H1 (cell line): ENCODE measurements at regions not wholly inside any gene's neighbourhood (a gene's known extent, or its start where the extent isn't known, plus 50 kb on each side); places are given as distances from the start of the nearest gene placed in this dataset.

Experiments
- CTCF ChIA-PET: fragments of 300-600 bp; sonication (Branson Sonifier 250); formaldehyde crosslinking; loops from one replicate; lab custom pipeline; 2021; ENCODE audit not compliant: partially characterized antibody; lab: Charles Lee
- POLR2A ChIA-PET: fragments of 300-600 bp; sonication (Branson Sonifier 250); formaldehyde crosslinking; loops from one replicate; lab custom pipeline; 2021; ENCODE audit warnings: inconsistent platforms; ENCODE audit not compliant: partially characterized antibody; lab: Charles Lee
- DNase-seq, 2 experiments: peaks; one replicate each; pipeline versions ENCODE4 v3.0.0 to v3.0.0-alpha.2; 2010 to 2022; ENCODE audit warnings: low spot score in 2 of 2, low read depth in 1 of 2, mixed read lengths in 1 of 2
- FAIRE-seq: peaks from 2 replicates; lab custom pipeline; 2011; peaks lifted over from hg19 to GRCh38; lab: Jason Lieb, UNC
- H2AFZ ChIP-seq: 2 replicates; pipeline ENCODE4 v1.8.1; 2012; ENCODE audit warnings: low read length, inconsistent platforms
- H2AK5ac ChIP-seq: 2 replicates; pipeline ENCODE4 v1.6.1; 2013; ENCODE audit warnings: low read depth, low read length
- H2BK120ac ChIP-seq: replicated peaks from 2 replicates; pipeline ENCODE3; 2013; ENCODE audit warnings: low read depth, low read length, inconsistent platforms
- H2BK12ac ChIP-seq: 2 replicates; pipeline ENCODE4 v1.6.1; 2013; ENCODE audit warnings: low read depth, low read length
- H2BK15ac ChIP-seq: 2 replicates; pipeline ENCODE4 v1.6.1; 2013; ENCODE audit warnings: low read length
- H2BK20ac ChIP-seq: 2 replicates; pipeline ENCODE4 v1.6.1; 2013; ENCODE audit warnings: low read length
- H2BK5ac ChIP-seq: 2 replicates; pipeline ENCODE4 v1.6.1; 2013; ENCODE audit warnings: low read depth, low read length
- H3K14ac ChIP-seq: 2 replicates; pipeline ENCODE4 v1.6.1; 2013; ENCODE audit warnings: inconsistent platforms; ENCODE audit not compliant: insufficient read length
- H3K18ac ChIP-seq: 2 replicates; pipeline ENCODE4 v1.6.1; 2013; ENCODE audit warnings: low read length; ENCODE audit errors: extremely low read depth
- H3K23ac ChIP-seq: 2 replicates; pipeline ENCODE4 v1.6.1; 2013; ENCODE audit warnings: inconsistent platforms; ENCODE audit not compliant: insufficient read length
- H3K23me2 ChIP-seq: 2 replicates; pipeline ENCODE4 v1.6.1; 2013; ENCODE audit warnings: low read depth, low read length
- H3K27ac ChIP-seq: 2 replicates; pipeline ENCODE4 v1.6.1; 2011; ENCODE audit warnings: low read depth, low read length, inconsistent platforms
- H3K27me3 ChIP-seq, 4 experiments: replicated peaks in 1 of 4; 1 replicate in 1 of 4; 2 replicates in 3 of 4; pipeline versions ENCODE4 v1.6.1 to v1.8.1; 2011 to 2013; ENCODE audit warnings: low read length in 3 of 4, mild to moderate bottlenecking in 3 of 4, inconsistent platforms in 2 of 4, mixed read lengths in 2 of 4, moderate library complexity in 1 of 4; ENCODE audit not compliant: control insufficient read depth in 3 of 4, insufficient read depth in 3 of 4; ENCODE audit errors: extremely low read depth in 1 of 4
- H3K36me3 ChIP-seq, 4 experiments: 2 replicates each; pipeline versions ENCODE4 v1.6.1 to v1.8.1; 2011 to 2013; ENCODE audit warnings: mild to moderate bottlenecking in 4 of 4, low read length in 3 of 4, moderate library complexity in 2 of 4, control low read depth in 1 of 4, inconsistent platforms in 1 of 4; ENCODE audit not compliant: insufficient read depth in 4 of 4, control insufficient read depth in 2 of 4
- H3K4ac ChIP-seq: replicated peaks from 2 replicates; pipeline ENCODE3; 2013; ENCODE audit warnings: low read length, low read depth, mixed read lengths, inconsistent platforms; ENCODE audit not compliant: insufficient read length
- H3K4me1 ChIP-seq, 4 experiments: replicated peaks in 1 of 4; 1 replicate in 1 of 4; 2 replicates in 3 of 4; pipeline versions ENCODE4 v1.6.1 to v1.8.1; 2011 to 2013; ENCODE audit warnings: low read length in 3 of 4, inconsistent platforms in 2 of 4, mixed read lengths in 1 of 4; ENCODE audit not compliant: insufficient read depth in 4 of 4, control insufficient read depth in 3 of 4
- H3K4me2 ChIP-seq, 2 experiments: 2 replicates each; pipeline versions ENCODE4 v1.6.1 to v1.8.1; 2011 to 2013; ENCODE audit warnings: low read depth in 2 of 2, low read length in 2 of 2, control low read depth in 1 of 2, inconsistent platforms in 1 of 2, mild to moderate bottlenecking in 1 of 2; ENCODE audit not compliant: insufficient read depth in 1 of 2
- H3K4me3 ChIP-seq, 4 experiments: fragments of 200-600, 300-600 bp in 1 of 4; sonication (generic), shearing (Covaris generic), sonication (Bioruptor Twin) in 1 of 4; 2 replicates each; pipeline versions ENCODE4 v1.5.1 to v1.8.1; 2011 to 2016; ENCODE audit warnings: low read length in 4 of 4, low read depth in 3 of 4, control low read depth in 2 of 4, inconsistent platforms in 2 of 4, mild to moderate bottlenecking in 2 of 4, mixed read lengths in 1 of 4, moderate library complexity in 1 of 4; ENCODE audit not compliant: insufficient read depth in 2 of 4; ENCODE audit errors: extremely low read depth in 1 of 4
- H3K56ac ChIP-seq: replicated peaks from 2 replicates; pipeline ENCODE3; 2013; ENCODE audit warnings: low read depth, mild to moderate bottlenecking, mixed read lengths, low read length, inconsistent platforms; ENCODE audit not compliant: insufficient read length
- H3K79me1 ChIP-seq: 2 replicates; pipeline ENCODE4 v1.6.1; 2013; ENCODE audit warnings: low read depth, low read length, control low read depth
- H3K79me2 ChIP-seq, 2 experiments: 2 replicates each; pipeline versions ENCODE4 v1.6.1 to v1.8.1; 2012 to 2013; ENCODE audit warnings: low read length in 2 of 2, mild to moderate bottlenecking in 2 of 2, inconsistent platforms in 1 of 2; ENCODE audit not compliant: insufficient read depth in 2 of 2, control insufficient read depth in 1 of 2
- H3K9ac ChIP-seq, 4 experiments: replicated peaks in 1 of 4; 1 replicate in 1 of 4; 2 replicates in 3 of 4; pipeline versions ENCODE4 v1.6.1 to v1.8.1; 2011 to 2013; ENCODE audit warnings: low read depth in 3 of 4, low read length in 3 of 4, control low read depth in 2 of 4, mild to moderate bottlenecking in 2 of 4, moderate library complexity in 2 of 4, inconsistent platforms in 1 of 4; ENCODE audit errors: extremely low read depth in 1 of 4
- H3K9me3 ChIP-seq, 2 experiments: 2 replicates each; pipeline versions ENCODE4 v1.6.1 to v1.8.1; 2012 to 2013; ENCODE audit warnings: mild to moderate bottlenecking in 2 of 2, moderate library complexity in 2 of 2, control low read depth in 1 of 2, inconsistent platforms in 1 of 2, low read depth in 1 of 2, low read length in 1 of 2, mixed read lengths in 1 of 2; ENCODE audit not compliant: insufficient read depth in 2 of 2
- H4K20me1 ChIP-seq, 2 experiments: replicated peaks in 1 of 2; 2 replicates each; pipeline versions ENCODE3 to v1.8.1; 2011 to 2013; ENCODE audit warnings: inconsistent platforms in 2 of 2, low read length in 2 of 2, mild to moderate bottlenecking in 1 of 2; ENCODE audit not compliant: insufficient read depth in 2 of 2, control insufficient read depth in 1 of 2
- H4K5ac ChIP-seq: 2 replicates; pipeline ENCODE4 v1.6.1; 2013; ENCODE audit warnings: low read length, low read depth, mixed read lengths, inconsistent platforms; ENCODE audit not compliant: insufficient read length
- H4K8ac ChIP-seq: 2 replicates; pipeline ENCODE4 v1.8.0; 2013; ENCODE audit warnings: mild to moderate bottlenecking, moderate library complexity, low read length, inconsistent platforms; ENCODE audit not compliant: insufficient read depth; ENCODE audit errors: extremely low read depth
- H4K91ac ChIP-seq: replicated peaks from 2 replicates; pipeline ENCODE3; 2013; ENCODE audit warnings: low read length, mixed read lengths, inconsistent platforms; ENCODE audit not compliant: insufficient read length
- BACH1 ChIP-seq: IDR thresholded peaks from 2 replicates; pipeline ENCODE4 v1.6.1; 2012; ENCODE audit warnings: low read length, improper control_type of control experiment
- BCL11A ChIP-seq, 2 experiments: IDR thresholded peaks; one replicate each; pipeline ENCODE4 v1.6.1; 2011; ENCODE audit warnings: low read depth in 2 of 2, low read length in 2 of 2, mild to moderate bottlenecking in 2 of 2
- BRCA1 ChIP-seq: IDR thresholded peaks from 2 replicates; pipeline ENCODE4 v1.6.1; 2012; ENCODE audit warnings: low read depth, low read length, improper control_type of control experiment
- EZH2 ChIP-seq: fragments of 200-600 bp; sonication (generic); IDR thresholded peaks from 2 replicates; pipeline ENCODE4 v1.7.1; 2012; ENCODE audit warnings: low read depth, mild to moderate bottlenecking, moderate library complexity, low read length, inconsistent platforms; ENCODE audit not compliant: severe bottlenecking
- GABPA ChIP-seq: IDR thresholded peaks from 2 replicates; pipeline ENCODE4 v1.6.1; 2011; ENCODE audit warnings: mild to moderate bottlenecking, low read length, moderate library complexity, borderline replicate concordance; ENCODE audit not compliant: insufficient read depth
- HDAC6 ChIP-seq: IDR thresholded peaks from one replicate; pipeline ENCODE4 v1.7.1; 2012; ENCODE audit warnings: low read depth, mild to moderate bottlenecking, inconsistent platforms, low read length, moderate library complexity
- JUN ChIP-seq: IDR thresholded peaks from 2 replicates; pipeline ENCODE4 v1.6.1; 2011; ENCODE audit warnings: low read depth, mild to moderate bottlenecking, improper control_type of control experiment, low read length
- KDM4A ChIP-seq: IDR thresholded peaks from one replicate; pipeline ENCODE4 v1.7.1; 2012; ENCODE audit warnings: low read depth, mild to moderate bottlenecking, moderate library complexity, low read length, inconsistent platforms; ENCODE audit not compliant: severe bottlenecking
- RAD21 ChIP-seq, 2 experiments: IDR thresholded peaks in 1 of 2; conservative IDR thresholded peaks in 1 of 2; 2 replicates each; pipeline ENCODE4 v1.6.1; 2011; ENCODE audit warnings: low read depth in 2 of 2, low read length in 2 of 2, improper control_type of control experiment in 1 of 2, inconsistent platforms in 1 of 2, mild to moderate bottlenecking in 1 of 2, moderate library complexity in 1 of 2
- RNF2 ChIP-seq: fragments of 200-900, 300-1000 bp; sonication (generic); IDR thresholded peaks from 2 replicates; pipeline ENCODE4 v1.7.1; 2016; ENCODE audit warnings: borderline replicate concordance, low read depth, mild to moderate bottlenecking, antibody characterized with exemption, low read length; ENCODE audit not compliant: poor library complexity, severe bottlenecking; ENCODE audit errors: missing control alignments
- SAP30 ChIP-seq: fragments of 300-600 bp; sonication (generic); IDR thresholded peaks from 2 replicates; pipeline ENCODE4 v1.7.1; 2012; ENCODE audit warnings: low read length, moderate library complexity, mild to moderate bottlenecking, inconsistent platforms; ENCODE audit not compliant: insufficient read depth, insufficient replicate concordance
- SIX5 ChIP-seq: IDR thresholded peaks from 2 replicates; pipeline ENCODE4 v1.6.1; 2011; ENCODE audit warnings: mild to moderate bottlenecking, low read depth, low read length
- TEAD4 ChIP-seq: IDR thresholded peaks from 2 replicates; pipeline ENCODE4 v1.6.1; 2012; ENCODE audit warnings: low read depth, low read length, inconsistent platforms, mixed read lengths
- WGBS, 2 experiments: shearing (Covaris generic) in 1 of 2; methylation state at CpG; one replicate each; pipeline versions ENCODE4 v1.1.6 to v1.1.7; 2013 to 2015; ENCODE audit warnings: low lambda C conversion rate in 2 of 2, mixed read lengths in 2 of 2, inconsistent platforms in 1 of 2, low coverage in 1 of 2, missing lambda C conversion rate in 1 of 2; ENCODE audit not compliant: insufficient replicate concordance in 2 of 2, insufficient coverage in 1 of 2, insufficient read length in 1 of 2; ENCODE audit errors: extremely low coverage in 1 of 2, missing lambda C conversion rate in 1 of 2; 5-methylcytosine and 5-hydroxymethylcytosine counted together

DNA sequence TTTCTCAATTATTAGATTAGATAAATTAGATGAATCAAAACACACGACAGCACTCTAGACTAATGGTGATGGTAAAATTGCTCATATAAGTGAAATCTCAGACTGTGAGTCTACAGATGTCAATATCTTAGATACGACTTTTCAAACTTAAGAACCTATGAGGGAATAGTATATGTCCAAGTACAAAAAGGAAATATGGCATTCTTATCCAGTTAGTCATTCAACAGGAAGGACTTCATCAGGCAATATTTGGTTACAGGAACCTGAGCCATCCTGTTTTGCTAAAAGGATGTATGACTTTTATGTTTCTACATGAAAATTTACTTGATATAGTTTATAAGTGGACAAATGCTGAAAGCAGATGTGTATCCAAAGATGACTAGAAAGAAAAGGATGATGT lies 107.0 kb downstream of the CT47B1 start:
- ChIA-PET POLR2A (no interaction called here), CTCF (interaction anchor here (0.6 to 1.0 kb wide), 2 partner anchors 132 to 184 kb away, joined by 3 read pairs; no protein-coding TSS in a partner anchor)
- no peak overlapping the region for H3K4ac ChIP-seq
- no peaks in the 10 kb centered on the region for H3K27me3 ChIP-seq
- H2AK5ac ChIP-seq: no peak overlapping the region
- FAIRE-seq (no peak), DNase-seq (no peak)
- no peak overlapping the region for H2BK5ac ChIP-seq
- no peaks in the 10 kb centered on the region for H3K4me1 ChIP-seq
- H2BK20ac ChIP-seq: no peak overlapping the region
- H2BK12ac ChIP-seq: no peak overlapping the region
- 89% methylated on average over 2 of the region's 2 CpGs; no CpG with 5 or more reads in 1 of the 2 experiments for WGBS, 2 experiments
- no peak overlapping the region for H3K4me3 ChIP-seq
- H3K18ac ChIP-seq: no peak overlapping the region
- no peak overlapping the region for H3K4me2 ChIP-seq
- no peak overlapping the region for H3K23ac ChIP-seq
- no peaks in the 10 kb centered on the region for H3K9me3 ChIP-seq
- H3K14ac ChIP-seq: no peak overlapping the region
- no peaks in the 10 kb centered on the region for H3K79me1 ChIP-seq
- no peak overlapping the region for H3K27ac ChIP-seq
- H2BK120ac ChIP-seq: no peak overlapping the region
- H3K36me3 ChIP-seq: no peaks in the 10 kb centered on the region
- no peak overlapping the region for H3K56ac ChIP-seq
- H4K91ac ChIP-seq: no peak overlapping the region
- H3K79me2 ChIP-seq: no peaks in the 10 kb centered on the region
- H2AFZ ChIP-seq: no peak overlapping the region
- no peak overlapping the region for H2BK15ac ChIP-seq
- H4K20me1 ChIP-seq: no peaks in the 10 kb centered on the region
- H4K5ac ChIP-seq: no peak overlapping the region
- H3K9ac ChIP-seq: no peak overlapping the region
- H4K8ac ChIP-seq: no peak overlapping the region
- no peaks in the 10 kb centered on the region for H3K23me2 ChIP-seq
- TF ChIP-seq KDM4A (no peak), JUN (no peak), HDAC6 (no peak), TEAD4 (no peak), BACH1 (no peak), EZH2 (no peak), SIX5 (no peak), SAP30 (no peak), RNF2 (no peak), BCL11A (IDR thresholded peaks at IDR 0.05; ENCODE audit: low read depth in 2 of 2, low read length in 2 of 2) (no peak), BRCA1 (no peak), RAD21 (IDR thresholded peaks at IDR 0.05 in 1 of 2, conservative IDR thresholded peaks at IDR 0.05 in 1 of 2; ENCODE audit: low read depth in 2 of 2, low read length in 2 of 2) (no peak), GABPA (no peak)
